GM12878 (cell line): ENCODE measurements at regions not wholly inside any gene's neighbourhood (a gene's known extent, or its start where the extent isn't known, plus 50 kb on each side); places are given as distances from the start of the nearest gene placed in this dataset.

Experiments used
- ATAC-seq: fragments of 200-7000 bp; cut with Tn5 transposase; 3 replicates; pipeline ENCODE4 v1.9.1; 2020; ENCODE audit warnings: mild to moderate bottlenecking, moderate library complexity
- BruUV-seq: library from RNA; stranded (reverse); fragments of 400-500 nt; replicated peaks from 2 replicates; lab custom pipeline; 2021; lab: Mats Ljungman, UMichigan
- CTCF ChIA-PET: fragments of 300-600 bp; sonication (Branson Sonifier 250); formaldehyde crosslinking; extraction: SDS; loops from one replicate; lab custom pipeline; 2021; ENCODE audit warnings: inconsistent platforms; lab: Yijun Ruan, JAX
- POLR2A ChIA-PET: fragments of 350-600 bp; formaldehyde crosslinking; extraction: SDS; loops from one replicate; lab custom pipeline; 2021; ENCODE audit warnings: inconsistent platforms; lab: Charles Lee
- RAD21 ChIA-PET: fragments of 300-600 bp; sonication (Branson Sonifier 250); formaldehyde crosslinking; loops from one replicate; lab custom pipeline; 2023; ENCODE audit warnings: antibody characterized with exemption; ENCODE audit not compliant: unreplicated experiment; lab: Charles Lee
- SMC1A ChIA-PET: fragments of 300-600 bp; sonication (Branson Sonifier 250); formaldehyde crosslinking; loops from one replicate; lab custom pipeline; 2023; ENCODE audit not compliant: unreplicated experiment, uncharacterized antibody; lab: Charles Lee
- DNase-seq: peaks from one replicate; pipeline ENCODE4 v3.0.0-alpha.2; 2011; ENCODE audit warnings: low read depth, low spot score
- FAIRE-seq: peaks from 3 replicates; lab custom pipeline; 2011; peaks lifted over from hg19 to GRCh38; lab: Jason Lieb, UNC
- H2AFZ ChIP-seq: 2 replicates; pipeline ENCODE4 v1.6.0; 2011; ENCODE audit warnings: low read depth, low read length, control low read depth; ENCODE audit not compliant: control insufficient read depth
- H3K27ac ChIP-seq: 2 replicates; pipeline ENCODE4 v1.5.1; 2011; ENCODE audit warnings: control low read depth; ENCODE audit not compliant: control insufficient read depth, insufficient read depth
- H3K27me3 ChIP-seq, 2 experiments: replicated peaks in 1 of 2; 2 replicates each; pipeline versions ENCODE4 v1.6.0 to v1.6.1; 2011; ENCODE audit warnings: low read length in 1 of 2; ENCODE audit not compliant: control insufficient read depth in 2 of 2, insufficient read depth in 2 of 2
- H3K36me3 ChIP-seq, 2 experiments: 2 replicates each; pipeline ENCODE4 v1.5.1; 2011; ENCODE audit warnings: low read length in 1 of 2; ENCODE audit not compliant: control insufficient read depth in 2 of 2, insufficient read depth in 2 of 2
- H3K4me1 ChIP-seq: 2 replicates; pipeline ENCODE4 v1.6.1; 2011; ENCODE audit warnings: mild to moderate bottlenecking, low read length, moderate library complexity, mixed read lengths; ENCODE audit not compliant: control insufficient read depth, insufficient read depth
- H3K4me2 ChIP-seq: 2 replicates; pipeline ENCODE4 v1.6.0; 2011; ENCODE audit warnings: control low read depth; ENCODE audit not compliant: control insufficient read depth, insufficient read depth
- H3K4me3 ChIP-seq: fragments of 200-600 bp; sonication (generic); 2 replicates; pipeline ENCODE4 v1.5.1; 2016
- H3K79me2 ChIP-seq: 2 replicates; pipeline ENCODE4 v1.6.0; 2011; ENCODE audit warnings: low read length; ENCODE audit not compliant: control insufficient read depth, insufficient read depth
- H3K9ac ChIP-seq: 2 replicates; pipeline ENCODE4 v1.8.0; 2011; ENCODE audit warnings: low read length, control low read depth, mixed read lengths; ENCODE audit not compliant: control insufficient read depth, insufficient read depth
- H3K9me3 ChIP-seq: replicated peaks from 3 replicates; pipeline ENCODE4 v1.5.1; 2011; ENCODE audit warnings: mild to moderate bottlenecking, low read length; ENCODE audit not compliant: control insufficient read depth, insufficient read depth
- H4K20me1 ChIP-seq: 2 replicates; pipeline ENCODE4 v1.6.0; 2011; ENCODE audit not compliant: control insufficient read depth, insufficient read depth
- E2F4 ChIP-seq: IDR thresholded peaks from 2 replicates; pipeline ENCODE4 v1.6.1; 2012; ENCODE audit warnings: low read depth, low read length, improper control_type of control experiment
- KAT2A ChIP-seq: conservative IDR thresholded peaks from 2 replicates; pipeline ENCODE4 v1.6.1; 2011; ENCODE audit warnings: low read depth, low read length; ENCODE audit not compliant: control insufficient read depth
- NFYB ChIP-seq: IDR thresholded peaks from 2 replicates; pipeline ENCODE4 v1.6.1; 2011; ENCODE audit warnings: low read depth, mild to moderate bottlenecking, low read length, improper control_type of control experiment, moderate library complexity; ENCODE audit not compliant: insufficient read depth
- USF2 ChIP-seq: IDR thresholded peaks from 2 replicates; pipeline ENCODE4 v1.6.1; 2011; ENCODE audit warnings: low read depth, low read length, improper control_type of control experiment, borderline replicate concordance
- ZBTB11 ChIP-seq: fragments of 450-650 bp; formaldehyde crosslinking; IDR thresholded peaks from 2 replicates; pipeline ENCODE4 v1.5.0; 2022; ENCODE audit warnings: mild to moderate bottlenecking, missing genetic modification characterization
- WGBS: methylation state at CpG from one replicate; pipeline ENCODE4 v1.1.6; 2016; ENCODE audit warnings: low lambda C conversion rate; ENCODE audit not compliant: insufficient replicate concordance, insufficient coverage; ENCODE audit errors: missing lambda C conversion rate; 5-methylcytosine and 5-hydroxymethylcytosine counted together
- in situ Hi-C: fragments of 300-500 bp; cut with MboI; formaldehyde crosslinking; loops from 9 replicates; pipeline ENCODE4 v1.14.3; 2018; ENCODE audit warnings: mixed read lengths
- intact Hi-C: fragments of 100-400 bp; cut with micrococcal nuclease; formaldehyde crosslinking; loops from one replicate; pipeline ENCODE4 v1.14.2; 2022; ENCODE audit not compliant: unreplicated experiment

GRCh38 chr3:113147681-113148261 lies 63.6 kb upstream of the BOC start (continued):
- TF ChIP-seq NFYB (no peak), USF2 (no peak), KAT2A (no peak), ZBTB11 (CRISPR knock-in tag) (no peak)

- 41% methylated on average over 4 of the region's 4 CpGs for WGBS
- no peaks in the 10 kb centered on the region for H3K27me3 ChIP-seq
- ChIA-PET SMC1A (interaction anchor here (0.8 to 1.2 kb wide), 2 partner anchors 14 to 140 kb away, joined by 3 read pairs; no protein-coding TSS in a partner anchor), POLR2A (no interaction called here), RAD21 (no interaction called here), CTCF (interaction anchor here (0.7 kb wide), 1 partner anchor 140 kb away, joined by 3 read pairs; no protein-coding TSS in a partner anchor)
- intact Hi-C loops: no loop called here
- BruUV-seq: no TSS peak
- no peak overlapping the region for H3K4me3 ChIP-seq
- no peaks in the 10 kb centered on the region for H3K79me2 ChIP-seq
- no peak for DNase-seq
- H4K20me1 ChIP-seq: no peaks in the 10 kb centered on the region
- ATAC-seq: no peak
- in situ Hi-C loops: no loop called here
- H3K36me3 ChIP-seq: no peaks in the 10 kb centered on the region
- H3K4me1 ChIP-seq: peaks cover 2% of the 10 kb centered on the region
- TF ChIP-seq E2F4: no peak
- FAIRE-seq: no peak
- no peaks in the 10 kb centered on the region for H3K9me3 ChIP-seq
- H2AFZ ChIP-seq: no peak overlapping the region
- no peak overlapping the region for H3K4me2 ChIP-seq
- no peak overlapping the region for H3K9ac ChIP-seq
- H3K27ac ChIP-seq: no peak overlapping the region
Measured at GRCh38 chr3:113148284-113148683, 63.1 kb upstream of the BOC start.
